ENCODE measurements at regions not wholly inside any gene's neighbourhood (a gene's known extent, or its start where the extent isn't known, plus 50 kb on each side); places are given as distances from the start of the nearest gene placed in this dataset.
A peak's percentile ranks its signal among the peaks of the same experiment; 100 is the strongest.

GRCh38 chr5:64074533-64074932 lies 91.1 kb upstream of the RNF180 start:
- peak; percentile 71 for TF ChIP-seq CTCF (IDR thresholded peaks at IDR 0.05)
- TF ChIP-seq EZH2phosphoT487 (IDR thresholded peaks at IDR 0.05) = no peak

All from neural progenitor cell (in vitro differentiated cells).